DMS 273 treated with DMSO at 0.1 percent for 48 hours (cell line): ENCODE measurements at regions not wholly inside any gene's neighbourhood (a gene's known extent, or its start where the extent isn't known, plus 50 kb on each side); places are given as distances from the start of the nearest gene placed in this dataset.

Experiments used
- DNase-seq: peaks from one replicate; lab custom pipeline; 2025; lab: John Stamatoyannopoulos, UW

GRCh38 chr20:40393197-40394079, 295.6 kb downstream of the MAFB start:
- DNase-seq = no peak

GRCh38 chr20:40390654-40391053, 298.4 kb downstream of the MAFB start:
- no peak for DNase-seq

DNA sequence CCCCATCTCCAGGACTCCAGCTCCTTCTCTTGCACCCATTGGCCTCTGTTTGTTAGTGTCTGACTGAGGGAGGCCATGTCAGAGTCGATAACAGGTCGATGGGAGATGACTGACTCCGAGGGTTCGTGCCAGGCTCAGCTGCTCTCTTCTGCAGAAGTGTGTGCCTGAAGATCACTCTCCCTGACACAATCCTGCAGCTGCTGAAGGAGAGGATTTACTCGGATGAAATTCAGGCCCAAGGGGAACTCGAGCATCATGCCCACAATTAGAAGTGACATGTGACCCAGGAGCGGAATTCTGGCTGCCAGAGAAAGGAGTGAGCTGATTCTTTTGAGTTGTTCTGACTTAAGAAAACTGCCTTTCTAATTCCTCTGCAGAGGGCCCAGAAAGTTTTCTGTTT, 318.2 kb downstream of the MAFB start:
- DNase-seq = no peak

- no peak for DNase-seq
Measured at GRCh38 chr20:40368876-40369275, 320.2 kb downstream of the MAFB start.

DNA sequence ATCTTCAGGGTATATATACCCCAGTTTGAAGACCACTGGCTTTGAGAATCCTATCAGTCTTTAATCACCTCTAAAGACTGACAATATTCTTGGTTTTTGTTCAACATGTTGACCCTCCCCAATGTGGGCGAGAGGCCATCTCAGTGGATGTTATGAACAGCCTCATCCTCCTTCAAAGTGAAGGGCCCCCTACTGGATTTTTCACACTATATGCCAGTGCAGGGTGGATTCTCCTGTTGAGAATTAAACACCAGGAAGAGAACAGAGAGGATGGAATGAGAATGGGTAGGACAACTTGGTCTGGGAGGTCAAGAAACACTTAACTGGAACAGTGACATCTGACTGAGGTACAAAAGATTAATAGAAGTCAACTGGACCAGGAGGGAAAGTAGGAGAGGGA, 327.1 kb downstream of the MAFB start:
- no peak for DNase-seq

GRCh38 chr20:40359131-40359912, 329.7 kb downstream of the MAFB start:
- DNase-seq = no peak

DNA sequence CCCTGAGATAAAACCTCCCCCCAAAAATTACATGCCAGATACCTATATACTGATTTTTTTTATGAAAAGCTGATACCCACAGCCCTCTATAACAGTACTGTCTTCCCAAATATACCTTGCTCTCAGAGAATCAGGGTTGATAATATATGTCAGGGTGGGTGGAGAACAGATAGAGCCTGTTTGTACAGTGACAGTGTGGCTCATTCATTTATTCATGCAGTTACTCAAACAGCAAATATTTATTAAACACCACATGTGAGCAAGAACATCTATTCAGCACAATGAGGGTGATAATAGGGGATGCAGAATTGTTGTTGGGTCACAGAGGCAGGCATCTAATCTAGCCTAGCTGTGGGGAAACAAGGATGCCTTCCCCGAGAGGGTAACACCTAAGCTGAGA, 334.2 kb downstream of the MAFB start:
- no peak for DNase-seq

- no peak for DNase-seq
Measured at GRCh38 chr20:40343390-40343789, 345.6 kb downstream of the MAFB start.

GRCh38 chr20:40341561-40341960, 347.5 kb downstream of the MAFB start:
- DNase-seq = no peak

DNA sequence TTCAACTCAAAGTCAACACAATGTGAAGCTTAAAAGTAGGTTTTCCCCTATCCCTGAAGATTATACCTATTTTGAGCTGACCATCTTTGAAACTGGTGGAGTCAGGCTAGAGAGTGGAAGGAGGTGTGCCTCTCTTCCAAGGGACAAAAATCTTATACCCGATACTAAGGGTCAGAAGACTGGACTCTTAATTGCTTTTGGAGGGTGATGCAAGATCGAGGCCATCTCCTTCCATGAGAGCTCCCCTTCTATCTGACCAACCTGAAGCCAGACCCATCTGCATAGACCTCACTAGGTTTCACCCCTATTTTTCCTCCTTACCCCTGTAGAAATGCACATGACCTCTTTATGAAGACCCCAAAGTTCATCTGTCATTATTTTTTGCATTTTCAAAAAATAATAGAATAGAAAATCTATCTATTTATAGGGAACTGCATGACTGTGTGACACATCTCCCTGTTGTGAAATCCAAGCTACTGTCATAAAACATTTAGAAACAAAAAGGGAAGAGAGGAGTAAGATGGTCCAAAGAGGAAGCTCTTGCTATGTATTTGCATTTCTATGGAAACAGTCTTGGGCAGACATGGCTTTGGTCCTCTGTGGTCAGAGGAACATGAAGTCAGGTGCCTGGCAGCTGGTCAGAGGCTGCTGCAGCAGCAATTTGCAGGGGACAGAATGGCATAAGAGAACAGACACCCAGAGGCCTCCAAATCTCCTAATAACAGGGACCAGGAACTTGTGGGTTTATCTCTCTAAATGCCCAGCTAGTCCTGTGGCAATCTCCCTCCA, 349.2 kb downstream of the MAFB start:
- DNase-seq = no peak

GRCh38 chr20:40336533-40336932, 352.5 kb downstream of the MAFB start:
- DNase-seq = no peak

DNA sequence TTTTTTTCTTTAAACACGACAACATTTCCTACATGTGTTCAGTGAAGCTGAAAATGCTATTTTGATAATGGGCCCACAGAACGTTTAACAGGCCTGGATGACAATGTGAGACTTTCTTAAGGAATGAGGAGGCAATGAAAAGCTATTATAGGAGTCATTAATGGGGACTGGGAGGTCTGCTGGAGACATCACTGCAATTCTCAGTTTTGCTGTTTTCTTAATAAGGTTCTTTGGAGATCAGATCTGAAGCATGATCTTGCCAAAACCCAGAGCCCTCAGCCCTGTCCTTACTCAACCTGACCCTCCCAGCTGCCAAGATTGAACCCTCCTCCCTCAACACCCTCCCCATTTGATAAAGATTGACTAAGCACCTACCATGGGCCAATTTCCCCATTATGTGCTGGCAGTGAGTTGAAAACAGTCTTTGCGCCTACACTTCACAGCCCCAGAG, 353.1 kb downstream of the MAFB start:
- no peak for DNase-seq

DNA sequence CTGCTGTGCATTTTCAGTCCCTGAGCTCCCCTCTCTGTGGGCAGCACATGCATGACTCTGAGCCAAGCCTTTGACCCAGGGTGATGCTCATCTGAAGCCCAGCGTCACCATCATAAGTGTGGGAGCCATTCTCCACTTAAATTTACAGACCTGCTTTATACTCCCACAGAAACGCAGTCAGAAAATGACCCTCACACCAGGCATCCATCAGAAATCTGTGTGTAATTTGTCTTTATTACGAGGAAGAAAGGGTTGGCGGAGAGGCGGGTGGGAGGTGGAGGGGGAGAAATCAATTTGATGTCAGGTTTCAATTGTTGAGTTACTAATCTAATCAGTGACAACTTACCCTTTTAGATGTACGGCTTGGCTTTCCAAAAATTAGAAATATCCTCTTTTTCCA, 353.6 kb downstream of the MAFB start:
- no peak for DNase-seq

DNA sequence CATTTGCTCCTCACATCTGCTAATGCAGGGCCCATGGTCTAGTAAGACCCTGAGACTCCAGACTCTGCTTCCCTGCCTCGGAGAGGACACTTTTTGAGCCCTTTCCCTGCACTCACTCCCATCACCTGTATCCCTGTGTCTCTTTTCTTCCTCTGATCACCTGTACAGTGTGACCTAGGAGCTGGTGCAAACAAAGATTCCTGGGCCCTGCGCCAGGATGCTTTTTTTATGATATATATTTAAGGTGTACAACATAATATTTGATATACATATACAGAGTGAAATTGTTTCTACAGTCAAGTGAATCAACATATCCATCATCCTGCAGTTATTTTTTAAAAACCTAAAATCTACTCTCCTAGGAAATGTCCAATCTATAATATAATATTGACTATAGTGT, 355.4 kb downstream of the MAFB start:
- DNase-seq = no peak

- no peak for DNase-seq
Measured at GRCh38 chr20:40331807-40332560, 357.1 kb downstream of the MAFB start.

- no peak for DNase-seq
Measured at GRCh38 chr20:40331249-40331648, 357.8 kb downstream of the MAFB start.

DNA sequence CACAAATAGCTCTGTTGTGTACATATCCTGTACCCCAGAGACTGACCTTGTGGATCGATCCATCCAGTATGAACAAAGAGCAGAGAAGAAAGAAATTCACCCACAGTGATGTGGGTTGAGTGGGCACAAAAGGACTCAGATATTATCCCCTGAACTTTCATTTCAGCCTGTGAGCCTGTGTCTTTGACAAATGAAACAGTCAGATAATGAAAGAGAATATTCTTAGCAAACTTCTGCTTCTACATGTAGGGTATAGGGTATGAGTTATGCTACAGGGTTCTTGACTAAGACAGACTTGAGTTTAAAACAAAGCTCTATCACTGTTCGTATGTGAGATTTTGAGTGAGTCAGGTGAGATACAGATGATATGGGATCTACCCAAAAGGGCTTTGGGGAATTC, 359.7 kb downstream of the MAFB start:
- no peak for DNase-seq

- DNase-seq = no peak
Measured at GRCh38 chr20:40326784-40327183, 362.3 kb downstream of the MAFB start.

GRCh38 chr20:40325006-40325568, 363.9 kb downstream of the MAFB start:
- DNase-seq = no peak

- no peak for DNase-seq
Measured at GRCh38 chr20:40323361-40323794, 365.7 kb downstream of the MAFB start.

DNA sequence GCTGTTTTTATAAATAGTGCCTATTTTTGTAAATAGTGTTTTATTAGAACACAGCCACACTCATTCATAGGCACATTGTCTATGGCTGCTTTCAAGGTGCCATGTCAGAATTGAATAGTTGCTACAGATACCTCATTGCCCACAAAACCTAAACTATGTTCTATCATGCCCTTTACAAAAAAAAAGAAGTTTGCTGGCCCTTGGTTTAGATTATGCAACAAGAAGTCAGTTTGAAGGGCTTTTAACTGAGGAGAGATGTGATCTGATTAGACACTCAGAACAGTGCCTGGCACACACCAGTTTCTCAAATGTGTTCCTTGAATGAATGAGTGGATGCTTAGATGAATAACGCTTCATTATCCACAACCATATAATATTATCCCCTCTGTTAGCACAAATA, 366.1 kb downstream of the MAFB start:
- DNase-seq = no peak
